Progenitor cell of endocrine pancreas (in vitro differentiated cells): ENCODE measurements at regions not wholly inside any gene's neighbourhood (a gene's known extent, or its start where the extent isn't known, plus 50 kb on each side); places are given as distances from the start of the nearest gene placed in this dataset.
A peak's percentile ranks its signal among the peaks of the same experiment; 100 is the strongest.

Experiments used
- DNase-seq: peaks from one replicate; pipeline ENCODE4 v3.0.0; 2021; ENCODE audit warnings: low spot score; ENCODE audit not compliant: unreplicated experiment
- H3K27ac Mint-ChIP-seq: 2 replicates; pipeline ENCODE4 v1.8.0; 2021; ENCODE audit warnings: mild to moderate bottlenecking, moderate library complexity, mixed read lengths
- H3K27me3 Mint-ChIP-seq: 2 replicates; pipeline ENCODE4 v1.8.0; 2021; ENCODE audit warnings: mixed read lengths
- H3K36me3 Mint-ChIP-seq: 2 replicates; pipeline ENCODE4 v1.8.0; 2022; ENCODE audit warnings: mixed read lengths; ENCODE audit not compliant: insufficient read depth
- H3K4me1 Mint-ChIP-seq: 2 replicates; pipeline ENCODE4 v1.8.0; 2021; ENCODE audit warnings: low read depth, mixed read lengths
- H3K4me3 Mint-ChIP-seq: 2 replicates; pipeline ENCODE4 v1.8.0; 2021; ENCODE audit warnings: low read depth, mild to moderate bottlenecking, moderate library complexity, mixed read lengths
- H3K9me3 Mint-ChIP-seq: 2 replicates; pipeline ENCODE4 v1.8.0; 2021; ENCODE audit warnings: low read depth, mixed read lengths
- CTCF ChIP-seq: fragments of 200-600 bp; sonication (generic); IDR thresholded peaks from one replicate; pipeline ENCODE4 v1.5.0; 2021; ENCODE audit warnings: antibody characterized with exemption, mild to moderate bottlenecking; ENCODE audit not compliant: unreplicated experiment

GRCh38 chr13:72567566-72567965 lies 159.9 kb downstream of the MZT1 start:
- Mint-ChIP-seq H3K9me3 (no peaks in the 10 kb centered on the region), H3K4me1 (peaks cover 2% of the 10 kb centered on the region), H3K27me3 (no peaks in the 10 kb centered on the region), H3K36me3 (no peaks in the 10 kb centered on the region), H3K4me3 (no peak overlapping the region), H3K27ac (no peak overlapping the region)
- no peak for DNase-seq
- peak; percentile 9 for TF ChIP-seq CTCF

GRCh38 chr13:72566526-72566925 lies 160.9 kb downstream of the MZT1 start:
- TF ChIP-seq CTCF, result no peak
- Mint-ChIP-seq H3K27me3 (no peaks in the 10 kb centered on the region), H3K9me3 (no peaks in the 10 kb centered on the region), H3K27ac (no peak overlapping the region), H3K36me3 (no peaks in the 10 kb centered on the region), H3K4me1 (peaks cover under 1% of the 10 kb centered on the region), H3K4me3 (no peak overlapping the region)
- no peak for DNase-seq

- no peaks in the 10 kb centered on the region for H3K9me3 Mint-ChIP-seq
- DNase-seq, result no peak
- H3K27ac Mint-ChIP-seq, result no peak overlapping the region
- H3K4me3 Mint-ChIP-seq, result no peak overlapping the region
- peak; percentile 86 for TF ChIP-seq CTCF
- H3K27me3 Mint-ChIP-seq, result no peaks in the 10 kb centered on the region
- H3K36me3 Mint-ChIP-seq, result no peaks in the 10 kb centered on the region
- no peaks in the 10 kb centered on the region for H3K4me1 Mint-ChIP-seq
Observed at GRCh38 chr13:72565893-72566292, 161.5 kb downstream of the MZT1 start.

GRCh38 chr13:72562686-72563085 lies 164.7 kb downstream of the MZT1 start:
- no peaks in the 10 kb centered on the region for H3K27me3 Mint-ChIP-seq
- H3K27ac Mint-ChIP-seq, result no peak overlapping the region
- no peaks in the 10 kb centered on the region for H3K36me3 Mint-ChIP-seq
- TF ChIP-seq CTCF, result no peak
- DNase-seq, result no peak
- no peaks in the 10 kb centered on the region for H3K9me3 Mint-ChIP-seq
- no peak overlapping the region for H3K4me3 Mint-ChIP-seq
- H3K4me1 Mint-ChIP-seq, result no peaks in the 10 kb centered on the region

GRCh38 chr13:72561791-72562190 lies 165.6 kb downstream of the MZT1 start:
- Mint-ChIP-seq H3K4me3 (no peak overlapping the region), H3K27me3 (no peaks in the 10 kb centered on the region), H3K9me3 (no peaks in the 10 kb centered on the region), H3K4me1 (no peaks in the 10 kb centered on the region), H3K36me3 (no peaks in the 10 kb centered on the region), H3K27ac (no peak overlapping the region)
- TF ChIP-seq CTCF, result no peak
- no peak for DNase-seq
